H1 (cell line): ENCODE measurements at regions not wholly inside any gene's neighbourhood (a gene's known extent, or its start where the extent isn't known, plus 50 kb on each side); places are given as distances from the start of the nearest gene placed in this dataset.

ENCODE experiments used
- ATF3 ChIP-seq: IDR thresholded peaks from 2 replicates; pipeline ENCODE4 v1.6.1; 2011; ENCODE audit warnings: low read depth, mild to moderate bottlenecking, low read length; ENCODE audit not compliant: insufficient read depth
- CHD7 ChIP-seq: fragments of 300-600 bp; sonication (generic); IDR thresholded peaks from 2 replicates; pipeline ENCODE4 v1.7.1; 2012; ENCODE audit warnings: low read length, moderate library complexity, mild to moderate bottlenecking, inconsistent platforms; ENCODE audit not compliant: insufficient replicate concordance
- CREB1 ChIP-seq: IDR thresholded peaks from 2 replicates; pipeline ENCODE4 v1.6.1; 2012; ENCODE audit warnings: inconsistent platforms
- CTCF ChIP-seq, 3 experiments: IDR thresholded peaks; 1 replicate in 2 of 3; 2 replicates in 1 of 3; pipeline versions ENCODE4 v1.5.1 to v1.6.1; 2011; ENCODE audit warnings: low read length in 3 of 3, mild to moderate bottlenecking in 3 of 3, inconsistent platforms in 2 of 3, low read depth in 1 of 3, moderate library complexity in 1 of 3; ENCODE audit not compliant: insufficient read depth in 1 of 3; ENCODE audit errors: control extremely low read depth in 1 of 3

- TF ChIP-seq CHD7 (no peak), ATF3 (no peak), CTCF (IDR thresholded peaks at IDR 0.05; ENCODE audit: control extremely low read depth in 1 of 3, insufficient read depth in 1 of 3, low read depth in 1 of 3, low read length in 3 of 3) (no peak), CREB1 (no peak)
Observed at GRCh38 chr5:107313098-107313497, 357.6 kb downstream of the EFNA5 start (continued).
